Endothelial cell of umbilical vein (primary cell): ENCODE measurements at regions not wholly inside any gene's neighbourhood (a gene's known extent, or its start where the extent isn't known, plus 50 kb on each side); places are given as distances from the start of the nearest gene placed in this dataset.

ENCODE experiments used
- BruUV-seq: library from RNA; stranded (reverse); fragments of 400-500 nt; replicated peaks from 2 replicates; lab custom pipeline; 2021; lab: Mats Ljungman, UMichigan
- CTCF ChIA-PET: fragments of 300-600, 350-600 bp; sonication (Branson Sonifier 250); formaldehyde crosslinking; loops from one replicate; lab custom pipeline; 2021; ENCODE audit warnings: antibody characterized with exemption, inconsistent platforms; lab: Charles Lee
- POLR2A ChIA-PET: fragments of 300-600, 350-600 bp; sonication (Branson Sonifier 250); formaldehyde crosslinking; loops from one replicate; lab custom pipeline; 2021; ENCODE audit warnings: antibody characterized with exemption, inconsistent platforms; lab: Charles Lee
- DNase-seq: peaks from one replicate; pipeline ENCODE4 v3.0.0-alpha.2; 2011; ENCODE audit warnings: low read depth, low spot score
- FAIRE-seq: peaks from 2 replicates; lab custom pipeline; 2011; peaks lifted over from hg19 to GRCh38; lab: Jason Lieb, UNC
- H2AFZ ChIP-seq: 2 replicates; pipeline ENCODE4 v1.6.0; 2012; ENCODE audit warnings: low read depth, low read length, control low read depth, inconsistent platforms
- H3K27ac ChIP-seq: 2 replicates; pipeline ENCODE4 v1.5.1; 2011; ENCODE audit warnings: low read depth, mild to moderate bottlenecking, control low read depth, low read length, moderate library complexity; ENCODE audit not compliant: insufficient read depth
- H3K27me3 ChIP-seq, 2 experiments: 2 replicates each; pipeline versions ENCODE4 v1.6.0 to v1.6.1; 2011; ENCODE audit warnings: low read length in 2 of 2, mixed read lengths in 1 of 2; ENCODE audit not compliant: control insufficient read depth in 2 of 2, insufficient read depth in 2 of 2
- H3K36me3 ChIP-seq, 2 experiments: 2 replicates in 1 of 2; 3 replicates in 1 of 2; pipeline ENCODE4 v1.5.1; 2011; ENCODE audit warnings: low read length in 2 of 2, mild to moderate bottlenecking in 1 of 2, moderate library complexity in 1 of 2; ENCODE audit not compliant: control insufficient read depth in 2 of 2, insufficient read depth in 2 of 2; ENCODE audit errors: extremely low read depth in 1 of 2
- H3K4me1 ChIP-seq: 3 replicates; pipeline ENCODE4 v1.5.1; 2011; ENCODE audit warnings: mild to moderate bottlenecking, low read length; ENCODE audit not compliant: control insufficient read depth, insufficient read depth; ENCODE audit errors: extremely low read depth
- H3K4me2 ChIP-seq: 2 replicates; pipeline ENCODE4 v1.6.1; 2011; ENCODE audit warnings: low read length, control low read depth, mixed read lengths; ENCODE audit not compliant: insufficient read depth
- H3K4me3 ChIP-seq, 3 experiments: fragments of 200-600 bp in 1 of 3; sonication (generic), shearing (Covaris generic) in 1 of 3; replicated peaks in 1 of 3; 2 replicates each; pipeline ENCODE4 v1.5.1; 2011 to 2016; ENCODE audit warnings: control low read depth in 3 of 3, low read length in 3 of 3, mild to moderate bottlenecking in 2 of 3, inconsistent platforms in 1 of 3, low read depth in 1 of 3, moderate library complexity in 1 of 3; ENCODE audit not compliant: insufficient read depth in 1 of 3
- H3K79me2 ChIP-seq: 2 replicates; pipeline ENCODE4 v1.6.0; 2012; ENCODE audit warnings: low read length, inconsistent platforms; ENCODE audit not compliant: control insufficient read depth, insufficient read depth
- H3K9ac ChIP-seq: replicated peaks from 2 replicates; pipeline ENCODE3; 2011; ENCODE audit warnings: low read length, control low read depth; ENCODE audit not compliant: insufficient read depth; ENCODE audit errors: extremely low read depth
- H3K9me1 ChIP-seq: replicated peaks from 3 replicates; pipeline ENCODE4 v1.6.0; 2011; ENCODE audit warnings: mild to moderate bottlenecking, low read length; ENCODE audit not compliant: control insufficient read depth, insufficient read depth; ENCODE audit errors: extremely low read depth
- H3K9me3 ChIP-seq: replicated peaks from 2 replicates; pipeline ENCODE4 v1.5.1; 2012; ENCODE audit warnings: low read length, inconsistent platforms; ENCODE audit not compliant: control insufficient read depth, insufficient read depth
- H4K20me1 ChIP-seq: replicated peaks from 2 replicates; pipeline ENCODE3; 2011; ENCODE audit warnings: mild to moderate bottlenecking, low read length; ENCODE audit not compliant: control insufficient read depth, insufficient read depth; ENCODE audit errors: extremely low read depth
- EZH2 ChIP-seq: IDR thresholded peaks from 2 replicates; pipeline ENCODE4 v1.6.1; 2012; ENCODE audit warnings: borderline replicate concordance, low read depth, mild to moderate bottlenecking, moderate library complexity, low read length, inconsistent platforms; ENCODE audit not compliant: severe bottlenecking
- FOS ChIP-seq: IDR thresholded peaks from 2 replicates; pipeline ENCODE4 v1.6.1; 2011; ENCODE audit warnings: mild to moderate bottlenecking, low read length, moderate library complexity, borderline replicate concordance; ENCODE audit not compliant: insufficient read depth
- GATA2 ChIP-seq: IDR thresholded peaks from 2 replicates; pipeline ENCODE4 v1.7.0; 2011; ENCODE audit warnings: low read depth, mild to moderate bottlenecking, moderate library complexity, mixed read lengths, low read length; ENCODE audit not compliant: insufficient read length, insufficient read depth
- JUN ChIP-seq: IDR thresholded peaks from 2 replicates; pipeline ENCODE4 v1.6.1; 2011; ENCODE audit warnings: borderline replicate concordance, low read depth; ENCODE audit not compliant: insufficient read length, insufficient read depth
- MYC ChIP-seq: IDR thresholded peaks from one replicate; pipeline ENCODE4 v1.6.1; 2011; ENCODE audit warnings: mild to moderate bottlenecking, low read depth, low read length
- POLR2A ChIP-seq: IDR thresholded peaks from 2 replicates; pipeline ENCODE4 v1.6.1; 2012; ENCODE audit warnings: low read depth, mild to moderate bottlenecking, control low read depth, low read length
- POLR2AphosphoS5 ChIP-seq: IDR thresholded peaks from 2 replicates; pipeline ENCODE4 v1.6.1; 2012; ENCODE audit warnings: low read depth, mild to moderate bottlenecking, control low read depth, low read length, moderate library complexity; ENCODE audit not compliant: insufficient read depth
- dilution Hi-C: fragments of 300-500 bp; cut with MboI; formaldehyde crosslinking; loops from one replicate; pipeline ENCODE4 v1.15.0; 2019; ENCODE audit warnings: low sequenced_read_pairs; ENCODE audit not compliant: extremely low pct_ligation_motif_present
- intact Hi-C: fragments of 100-400 bp; cut with micrococcal nuclease; formaldehyde crosslinking; loops from one replicate; pipeline ENCODE4 v1.10.0; 2022
- TF ChIP-seq, protein P1 (sequence below): IDR thresholded peaks from 2 replicates; pipeline ENCODE4 v1.6.1; 2011; ENCODE audit not compliant: insufficient read depth, insufficient read length
- TF ChIP-seq, protein P2 (sequence below), 2 donors: IDR thresholded peaks; 1 replicate in 1 of 2; 2 replicates in 1 of 2; pipeline ENCODE4 v1.5.1; 2011; ENCODE audit warnings: low read length in 2 of 2, mild to moderate bottlenecking in 2 of 2, moderate library complexity in 2 of 2, control low read depth in 1 of 2, inconsistent platforms in 1 of 2, low read depth in 1 of 2; ENCODE audit not compliant: insufficient read depth in 1 of 2; ENCODE audit errors: extremely low read depth in 1 of 2

DNA sequence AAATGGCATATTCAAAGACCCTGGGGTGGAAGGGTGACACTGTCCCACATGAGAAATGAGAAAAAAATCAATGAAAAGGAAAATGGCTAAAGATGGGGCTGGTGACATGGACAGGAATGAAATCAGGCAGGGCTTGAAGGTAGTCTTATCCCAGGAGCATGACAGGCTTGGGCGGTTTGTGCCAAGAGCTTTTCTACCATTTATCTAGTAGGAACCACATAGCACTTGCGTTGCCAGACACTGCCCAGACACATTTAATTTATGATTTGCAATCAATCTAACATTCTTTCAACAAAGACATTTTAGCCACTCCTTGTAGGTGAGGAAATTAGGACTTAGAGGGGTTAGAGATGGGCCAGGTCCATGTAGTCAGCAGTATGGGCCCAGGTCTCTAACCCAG is 106.6 kb upstream of the NR2F2 start:
- H3K9me3 ChIP-seq, result no peaks in the 10 kb centered on the region
- H3K27ac ChIP-seq, result no peak overlapping the region
- BruUV-seq, result no TSS peak
- CTCF ChIA-PET, result interaction anchor here (1.3 to 1.6 kb wide), 2 partner anchors 17 to 132 kb away, joined by 3 read pairs; no protein-coding TSS in a partner anchor
- H3K4me2 ChIP-seq, result no peak overlapping the region
- no peaks in the 10 kb centered on the region for H3K9me1 ChIP-seq
- H3K9ac ChIP-seq, result no peak overlapping the region
- no peaks in the 10 kb centered on the region for H4K20me1 ChIP-seq
- no peak for TF ChIP-seq POLR2AphosphoS5
- no peak for TF ChIP-seq JUN
- TF ChIP-seq GATA2, result no peak
- TF ChIP-seq POLR2A, result no peak
- TF ChIP-seq MYC, result no peak
- TF ChIP-seq FOS, result no peak
- no peaks in the 10 kb centered on the region for H3K27me3 ChIP-seq
- intact Hi-C loops (no loop called here), dilution Hi-C loops (no loop called here)
- POLR2A ChIA-PET, result no interaction called here
- no peak overlapping the region for H3K4me3 ChIP-seq
- DNase-seq (no peak), FAIRE-seq (no peak)
- H3K4me1 ChIP-seq, result no peaks in the 10 kb centered on the region
- no peak overlapping the region for H2AFZ ChIP-seq
- H3K36me3 ChIP-seq, result no peaks in the 10 kb centered on the region
- H3K79me2 ChIP-seq, result no peaks in the 10 kb centered on the region

DNA sequence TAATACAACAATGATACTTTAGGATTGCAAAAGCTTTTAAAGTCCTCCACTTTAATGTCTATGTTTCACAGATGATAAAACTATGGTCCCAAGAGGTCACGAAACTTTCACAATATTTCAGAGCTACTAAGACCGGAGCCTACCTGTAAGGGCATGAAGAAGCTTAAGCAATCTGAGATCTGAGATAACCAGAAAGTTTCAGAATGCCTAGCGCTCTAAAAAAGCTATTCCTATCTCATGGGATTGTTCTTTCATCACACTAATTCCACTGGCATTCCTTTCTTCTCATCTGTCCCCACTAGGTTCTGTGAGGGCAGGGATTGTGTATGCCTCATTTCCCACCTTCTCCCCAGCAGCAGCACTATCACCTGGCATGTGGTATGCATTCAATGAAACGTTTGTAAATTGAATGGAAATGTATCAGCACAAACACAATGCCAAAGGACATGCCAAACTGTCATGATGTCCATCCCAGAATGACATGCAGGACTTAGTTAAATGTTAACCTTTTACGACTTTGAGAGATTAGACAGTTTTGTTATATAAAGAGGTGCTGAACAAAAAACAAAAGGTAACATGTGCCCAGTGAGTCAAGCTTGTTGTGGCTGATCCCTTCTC is 104.7 kb upstream of the NR2F2 start:
- no peaks in the 10 kb centered on the region for H3K36me3 ChIP-seq
- H3K9ac ChIP-seq, result no peak overlapping the region
- H3K79me2 ChIP-seq, result no peaks in the 10 kb centered on the region
- H3K4me1 ChIP-seq, result peaks cover 8% of the 10 kb centered on the region
- no peak overlapping the region for H2AFZ ChIP-seq
- H3K27ac ChIP-seq, result no peak overlapping the region
- FAIRE-seq (no peak), DNase-seq (no peak)
- H3K9me3 ChIP-seq, result no peaks in the 10 kb centered on the region
- no TSS peak for BruUV-seq
- no peaks in the 10 kb centered on the region for H3K9me1 ChIP-seq
- no peak overlapping the region for H3K4me3 ChIP-seq
- ChIA-PET POLR2A (no interaction called here), CTCF (interaction anchor here (0.9 to 1.6 kb wide), 3 partner anchors 27 to 354 kb away, joined by 3 read pairs; no protein-coding TSS in a partner anchor)
- no peaks in the 10 kb centered on the region for H3K27me3 ChIP-seq
- intact Hi-C loops (no loop called here), dilution Hi-C loops (no loop called here)
- no peaks in the 10 kb centered on the region for H4K20me1 ChIP-seq
- TF ChIP-seq, protein P1, sequence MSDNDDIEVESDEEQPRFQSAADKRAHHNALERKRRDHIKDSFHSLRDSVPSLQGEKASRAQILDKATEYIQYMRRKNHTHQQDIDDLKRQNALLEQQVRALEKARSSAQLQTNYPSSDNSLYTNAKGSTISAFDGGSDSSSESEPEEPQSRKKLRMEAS, result no peak
- TF ChIP-seq, protein P2, sequence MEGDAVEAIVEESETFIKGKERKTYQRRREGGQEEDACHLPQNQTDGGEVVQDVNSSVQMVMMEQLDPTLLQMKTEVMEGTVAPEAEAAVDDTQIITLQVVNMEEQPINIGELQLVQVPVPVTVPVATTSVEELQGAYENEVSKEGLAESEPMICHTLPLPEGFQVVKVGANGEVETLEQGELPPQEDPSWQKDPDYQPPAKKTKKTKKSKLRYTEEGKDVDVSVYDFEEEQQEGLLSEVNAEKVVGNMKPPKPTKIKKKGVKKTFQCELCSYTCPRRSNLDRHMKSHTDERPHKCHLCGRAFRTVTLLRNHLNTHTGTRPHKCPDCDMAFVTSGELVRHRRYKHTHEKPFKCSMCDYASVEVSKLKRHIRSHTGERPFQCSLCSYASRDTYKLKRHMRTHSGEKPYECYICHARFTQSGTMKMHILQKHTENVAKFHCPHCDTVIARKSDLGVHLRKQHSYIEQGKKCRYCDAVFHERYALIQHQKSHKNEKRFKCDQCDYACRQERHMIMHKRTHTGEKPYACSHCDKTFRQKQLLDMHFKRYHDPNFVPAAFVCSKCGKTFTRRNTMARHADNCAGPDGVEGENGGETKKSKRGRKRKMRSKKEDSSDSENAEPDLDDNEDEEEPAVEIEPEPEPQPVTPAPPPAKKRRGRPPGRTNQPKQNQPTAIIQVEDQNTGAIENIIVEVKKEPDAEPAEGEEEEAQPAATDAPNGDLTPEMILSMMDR (IDR thresholded peaks at IDR 0.05; ENCODE audit: extremely low read depth in 1 of 2, insufficient read depth in 1 of 2, low read depth in 1 of 2, low read length in 2 of 2), result no peak
- TF ChIP-seq FOS (no peak), POLR2A (no peak), GATA2 (no peak), POLR2AphosphoS5 (no peak), MYC (no peak), JUN (no peak), EZH2 (no peak)
- no peak overlapping the region for H3K4me2 ChIP-seq
